TTC549 (cell line): ENCODE measurements at regions not wholly inside any gene's neighbourhood (a gene's known extent, or its start where the extent isn't known, plus 50 kb on each side); places are given as distances from the start of the nearest gene placed in this dataset.
"Not testable (repeated sequence)": the region's sequence is repeated elsewhere in the genome, so short reads cannot be mapped to it uniquely, and the experiment has no call there.

Experiments
- FAIRE-seq: peaks from 2 replicates; lab custom pipeline; 2012; peaks lifted over from hg19 to GRCh38; lab: Jason Lieb, UNC

DNA sequence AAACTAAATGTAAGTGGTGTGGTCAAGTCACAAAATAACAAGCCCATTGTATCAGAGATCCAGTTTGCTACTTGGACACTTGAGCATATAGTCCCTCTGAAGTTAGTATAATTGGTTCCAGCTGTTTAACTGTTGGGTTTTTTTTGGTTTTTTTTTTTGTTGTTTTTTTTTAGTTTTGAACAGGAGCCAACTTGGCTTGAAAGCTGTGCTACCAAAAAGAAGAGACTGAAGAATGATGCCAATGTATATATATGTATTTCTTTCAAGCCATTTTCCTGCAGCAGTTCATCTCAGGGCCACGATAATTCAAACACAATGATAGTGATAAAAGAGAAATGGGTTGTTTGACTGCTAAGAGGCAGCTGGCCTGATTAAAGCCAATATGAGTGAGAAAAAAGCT is 138.3 kb downstream of the PCDH18 start:
- no peak for FAIRE-seq

GRCh38 chr4:137393044-137393443 is 139.2 kb downstream of the PCDH18 start:
- no peak for FAIRE-seq

DNA sequence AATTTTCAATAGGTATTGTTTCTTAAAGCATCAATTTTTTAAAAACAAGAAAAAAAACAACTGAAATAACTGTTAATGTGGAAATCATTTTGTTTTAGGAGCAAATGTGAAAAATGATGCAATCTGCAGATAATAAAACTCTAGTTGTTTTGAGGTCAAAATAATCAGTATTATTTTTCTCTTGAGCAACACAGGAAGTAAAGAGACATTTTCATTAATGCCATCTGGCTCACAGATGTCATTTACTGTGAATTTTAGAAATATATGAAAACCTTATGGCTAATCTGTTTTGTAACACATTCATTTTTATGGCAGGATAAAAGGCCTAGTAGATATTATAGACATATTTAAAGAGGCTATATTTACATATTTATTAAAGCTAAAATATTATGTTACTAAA is 141.6 kb downstream of the PCDH18 start:
- FAIRE-seq: no peak

DNA sequence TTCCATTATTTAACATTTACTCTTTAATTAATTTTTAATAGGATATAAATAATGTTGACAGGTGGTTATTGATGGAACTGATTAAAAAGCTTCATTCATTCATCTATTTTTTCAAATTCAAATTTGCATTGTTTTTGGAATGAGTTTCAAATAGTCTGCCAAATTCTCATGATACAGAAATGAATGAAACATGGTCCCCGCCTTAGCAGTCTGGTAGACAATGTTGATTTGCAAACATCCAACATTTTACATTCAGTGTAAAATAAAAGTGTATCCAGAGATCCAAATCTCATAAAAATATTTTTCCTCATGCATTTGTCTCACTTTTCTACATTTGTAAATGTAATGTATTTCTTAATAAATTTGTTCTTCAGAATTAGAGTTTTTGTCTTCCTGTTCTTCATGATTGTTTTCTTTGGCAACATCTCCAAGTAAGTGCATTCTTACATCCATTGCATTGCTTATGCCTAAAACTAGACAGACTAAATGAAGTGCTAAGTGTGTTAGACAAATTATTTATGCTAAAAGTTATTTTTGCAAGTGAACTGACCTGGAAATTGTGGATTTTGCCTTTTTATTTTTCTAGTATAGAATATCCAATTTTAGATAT is 142.3 kb downstream of the PCDH18 start:
- FAIRE-seq: no peak

- FAIRE-seq: no peak
These were observed 144.4 kb downstream of the PCDH18 start for GRCh38 chr4:137387924-137388323.

DNA sequence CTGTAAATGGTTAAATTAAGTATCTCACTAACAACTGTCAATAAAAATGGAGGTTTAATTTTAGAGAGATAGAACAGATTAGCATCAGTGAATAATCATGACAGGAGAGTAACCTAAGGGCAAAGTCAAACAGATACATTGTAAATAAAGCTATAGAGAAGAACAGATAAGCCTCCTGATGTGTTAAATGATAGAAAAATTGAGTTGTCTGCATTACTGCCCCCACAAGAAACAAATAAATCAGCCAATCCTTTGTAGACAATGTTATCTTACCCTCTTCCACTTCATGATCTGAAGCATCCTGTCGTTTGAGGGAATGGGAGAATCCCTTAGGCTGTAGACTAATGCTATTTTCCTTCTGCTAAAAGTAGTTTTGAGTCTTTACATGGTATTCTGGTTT is 147.8 kb downstream of the PCDH18 start:
- FAIRE-seq: no peak

DNA sequence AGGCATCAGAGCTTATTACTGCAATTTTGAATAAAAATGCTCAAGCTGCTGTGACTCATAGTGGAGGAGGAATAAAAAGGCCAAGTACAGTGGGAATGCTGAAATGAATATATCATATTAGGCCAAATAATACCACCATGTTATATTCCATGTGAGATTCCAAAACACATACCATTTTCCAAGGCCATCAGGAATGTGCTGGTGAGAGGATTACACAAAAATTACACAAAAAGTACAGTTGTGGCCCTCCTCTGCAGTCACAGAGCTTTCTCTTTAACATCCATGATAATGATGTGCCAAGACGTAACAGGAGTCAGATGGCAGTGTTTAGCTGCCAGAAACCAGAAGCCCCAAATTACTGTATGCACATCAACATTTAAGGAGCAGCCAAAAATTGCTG is 153.5 kb downstream of the PCDH18 start:
- FAIRE-seq: no peak

DNA sequence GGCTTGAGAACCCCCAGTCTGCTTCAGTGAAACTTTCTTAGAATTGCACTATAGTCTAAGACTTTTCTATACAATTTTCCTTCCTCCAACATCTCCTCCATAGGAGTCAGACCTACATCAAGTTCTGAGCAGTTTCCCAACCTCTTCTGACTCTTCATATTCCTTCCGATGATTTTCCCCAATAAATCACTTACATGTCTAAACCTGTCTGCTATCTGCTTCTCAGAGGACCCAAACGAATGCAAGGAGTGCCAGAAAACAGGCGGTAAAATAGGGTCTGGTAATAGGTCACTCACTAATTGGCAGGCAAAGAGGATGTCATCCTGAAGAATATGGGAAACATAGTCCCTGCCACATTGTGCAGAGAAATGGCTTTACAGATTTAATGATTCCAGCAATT is 153.9 kb downstream of the PCDH18 start:
- no peak for FAIRE-seq

DNA sequence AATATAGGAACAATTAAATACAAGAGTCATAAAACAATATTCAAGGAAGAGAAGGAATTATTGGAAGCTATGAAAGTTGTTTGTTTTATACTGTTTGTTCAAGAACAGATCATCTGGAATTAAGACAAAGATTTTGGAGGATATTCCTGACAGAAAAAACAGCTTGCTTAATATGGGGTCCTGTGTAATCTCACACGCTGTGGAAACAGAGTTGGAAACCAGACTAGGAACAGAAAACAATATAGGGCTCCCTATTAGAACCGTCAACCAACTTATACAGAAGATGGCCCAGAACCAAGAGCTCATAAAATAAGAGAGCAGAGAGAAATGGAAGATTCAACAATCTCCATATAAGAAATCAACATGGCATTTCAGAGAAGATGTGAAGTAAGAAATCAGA is 156.0 kb downstream of the PCDH18 start:
- no peak for FAIRE-seq

DNA sequence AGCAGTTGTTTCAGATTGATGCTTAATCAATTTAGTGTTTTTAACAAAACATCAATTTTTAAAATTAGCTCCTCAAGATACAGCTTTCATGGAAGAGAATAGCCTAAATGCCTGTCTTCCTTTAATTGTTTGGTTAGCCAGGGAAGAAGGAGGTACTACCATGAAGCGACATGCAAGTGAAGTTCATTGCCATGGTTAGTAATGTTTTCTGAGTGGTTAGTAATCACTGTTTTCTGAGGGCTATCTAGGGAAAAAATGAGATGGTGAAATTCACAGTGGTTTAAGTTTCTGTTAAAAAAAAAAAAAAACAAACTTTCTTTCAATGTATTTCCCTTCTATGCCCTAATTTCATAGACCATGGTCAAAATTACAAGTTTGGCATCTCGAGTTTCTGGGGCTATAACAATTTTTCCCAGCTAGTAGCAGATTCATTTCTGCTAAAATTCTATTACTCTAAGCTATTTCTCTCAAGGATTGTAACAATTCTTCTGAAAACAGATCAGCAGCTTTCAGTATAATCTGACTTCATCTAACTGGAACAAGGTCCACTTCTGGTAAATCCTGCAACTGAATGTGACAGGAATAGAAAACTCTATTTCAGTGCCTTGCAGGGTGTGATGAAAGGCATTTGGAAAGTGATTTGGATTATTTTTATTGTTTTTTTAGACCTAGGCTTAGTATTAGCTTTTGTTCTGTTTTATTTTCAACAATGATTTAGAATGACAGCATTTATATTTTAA is 157.0 kb downstream of the PCDH18 start:
- no peak for FAIRE-seq

- FAIRE-seq: no peak
These were observed 161.6 kb downstream of the PCDH18 start for GRCh38 chr4:137370679-137371078.

GRCh38 chr4:137370206-137370633 is 162.1 kb downstream of the PCDH18 start:
- no peak for FAIRE-seq

- FAIRE-seq: no peak
These were observed 164.7 kb downstream of the PCDH18 start for GRCh38 chr4:137367620-137368019.

- FAIRE-seq: no peak
These were observed 168.8 kb downstream of the PCDH18 start for GRCh38 chr4:137363496-137363895.

DNA sequence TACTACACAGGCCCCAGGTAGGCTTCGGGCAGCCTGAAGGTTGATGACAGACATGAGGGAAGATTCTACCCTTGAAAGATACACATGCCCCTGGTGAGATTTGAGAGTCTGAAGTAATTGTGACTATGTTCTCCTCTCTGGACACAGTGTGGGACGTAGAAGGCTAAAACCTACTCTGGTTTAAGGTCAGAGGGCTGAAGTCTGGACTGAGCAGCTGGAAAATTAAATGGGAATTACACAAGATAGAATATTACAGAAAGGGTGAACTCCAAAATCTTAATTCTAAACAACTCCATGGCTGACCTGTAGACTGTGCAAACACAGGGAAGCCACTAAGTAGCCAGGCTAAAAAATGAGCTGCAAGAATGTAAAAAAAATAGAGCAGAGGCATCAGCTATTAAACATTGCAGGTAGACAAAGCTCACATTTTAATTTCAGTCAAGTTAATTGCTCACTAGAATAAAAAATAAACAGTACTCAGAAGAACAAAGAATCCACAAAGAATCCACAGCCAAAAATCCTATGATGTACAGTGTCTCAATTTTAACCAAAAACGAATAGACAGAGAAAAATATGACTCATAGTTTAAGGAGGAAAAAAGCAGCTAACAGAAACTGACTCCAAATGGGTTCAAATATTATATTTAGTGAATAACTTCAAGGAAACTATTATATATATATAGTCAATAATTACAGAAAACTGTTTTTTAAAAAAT is 170.4 kb downstream of the PCDH18 start:
- no peak for FAIRE-seq

DNA sequence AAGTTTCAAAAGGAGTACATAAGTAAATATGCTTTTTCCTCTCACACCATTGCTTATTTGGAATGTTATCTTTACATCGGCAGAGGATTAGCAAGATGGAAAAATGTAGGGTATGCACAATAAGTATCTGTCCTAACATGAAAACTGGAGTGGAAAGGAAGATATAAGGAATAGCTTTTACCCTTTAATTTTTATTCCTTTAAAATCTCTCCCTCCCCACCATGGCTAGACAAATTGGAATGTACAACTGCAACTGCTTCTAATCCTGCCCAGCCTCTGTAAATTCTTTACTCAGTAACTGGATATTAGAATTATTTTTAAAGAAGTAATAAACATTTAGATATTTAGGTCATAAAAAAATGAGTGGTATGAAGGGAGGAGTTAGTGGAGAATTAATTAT is 171.5 kb downstream of the PCDH18 start:
- no peak for FAIRE-seq

GRCh38 chr4:137359691-137360315 is 172.5 kb downstream of the PCDH18 start:
- no peak for FAIRE-seq

GRCh38 chr4:137354562-137354961 is 177.7 kb downstream of the PCDH18 start:
- FAIRE-seq: not testable (repeated sequence)

DNA sequence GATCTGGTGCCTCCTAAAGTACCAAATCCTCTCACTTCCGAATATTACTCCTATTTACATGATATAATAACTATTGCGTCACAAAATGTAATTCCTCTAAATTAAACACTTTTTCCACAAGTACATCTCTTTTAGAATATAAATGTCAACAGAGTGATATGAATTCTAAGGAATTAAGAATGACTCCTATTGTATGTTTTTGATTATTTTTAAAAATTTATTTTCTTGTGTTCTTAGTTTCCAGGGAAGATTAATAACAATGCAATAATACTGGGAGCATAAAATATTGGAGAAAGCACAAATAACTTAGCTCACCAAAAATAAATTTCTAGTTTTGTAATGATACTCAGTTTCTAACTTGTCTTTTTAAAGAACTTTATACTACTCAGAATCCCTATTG is 184.9 kb downstream of the PCDH18 start:
- no peak for FAIRE-seq

- FAIRE-seq: no peak
These were observed 186.7 kb downstream of the PCDH18 start for GRCh38 chr4:137345597-137345996.

DNA sequence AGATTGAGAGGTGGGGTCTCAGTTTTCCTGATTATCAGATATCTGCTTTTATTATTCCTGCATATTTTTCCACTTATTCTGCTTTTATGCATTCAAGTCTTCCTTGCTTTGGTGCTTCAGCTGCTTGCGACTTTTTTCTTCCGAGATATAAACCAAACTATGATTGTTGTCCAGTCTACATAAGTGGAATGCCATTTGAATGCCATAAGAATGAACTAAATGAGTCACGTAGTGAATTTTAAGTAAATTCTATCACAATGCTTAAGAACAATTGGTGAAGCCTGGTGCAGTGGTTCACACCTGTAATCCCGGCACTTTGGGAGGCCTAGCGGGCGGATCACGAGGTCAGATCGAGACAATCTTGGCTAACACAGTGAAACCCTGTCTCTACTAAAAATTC is 189.1 kb downstream of the PCDH18 start:
- FAIRE-seq: no peak

- FAIRE-seq: no peak
These were observed 199.3 kb downstream of the PCDH18 start for GRCh38 chr4:137333031-137333430.

DNA sequence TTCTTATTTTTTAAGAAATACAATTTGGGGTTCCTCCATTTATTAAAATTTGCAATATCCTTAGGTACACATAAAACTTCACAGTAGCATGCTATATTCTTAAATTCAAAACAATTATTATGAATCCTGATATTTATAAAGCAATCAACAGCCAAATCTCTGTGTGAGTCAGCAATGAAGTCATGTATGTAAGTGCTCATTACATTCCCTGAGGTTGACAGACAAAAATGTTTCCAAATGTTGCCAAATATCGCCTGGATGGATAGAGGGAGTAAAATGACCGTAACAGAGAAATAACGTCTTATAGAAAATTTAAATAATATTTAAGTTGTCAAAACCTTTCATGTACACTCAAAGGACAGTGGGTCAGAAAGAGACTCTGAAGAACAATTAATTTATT is 220.0 kb downstream of the PCDH18 start:
- FAIRE-seq: no peak
